DOHH2 (cell line): ENCODE measurements at regions not wholly inside any gene's neighbourhood (a gene's known extent, or its start where the extent isn't known, plus 50 kb on each side); places are given as distances from the start of the nearest gene placed in this dataset.

ENCODE experiments used
- H3F3A ChIP-seq: fragments of 200-600 bp; sonication (generic), shearing (Covaris generic); 2 replicates; pipeline ENCODE4 v1.6.0; 2016; ENCODE audit warnings: antibody characterized with exemption, mild to moderate bottlenecking; ENCODE audit not compliant: control insufficient read depth, insufficient read depth
- H3K27ac ChIP-seq: fragments of 200-600 bp; sonication (generic); 2 replicates; pipeline ENCODE4 v1.5.1; 2014; ENCODE audit warnings: low read depth, mild to moderate bottlenecking, low read length, moderate library complexity
- H3K27me3 ChIP-seq: fragments of 200-600 bp; sonication (generic); 2 replicates; pipeline ENCODE4 v1.6.1; 2014; ENCODE audit warnings: mild to moderate bottlenecking, low read length, mixed read lengths; ENCODE audit not compliant: control insufficient read depth
- H3K36me3 ChIP-seq: fragments of 200-600 bp; sonication (generic); 2 replicates; pipeline ENCODE4 v1.6.1; 2014; ENCODE audit warnings: mild to moderate bottlenecking, low read length, moderate library complexity, mixed read lengths; ENCODE audit not compliant: control insufficient read depth
- H3K4me1 ChIP-seq: fragments of 200-600 bp; sonication (generic); 2 replicates; pipeline ENCODE4 v1.6.1; 2014; ENCODE audit warnings: mild to moderate bottlenecking, low read length, mixed read lengths; ENCODE audit not compliant: control insufficient read depth
- H3K4me2 ChIP-seq: fragments of 200-600 bp; sonication (generic); 2 replicates; pipeline ENCODE4 v1.6.0; 2014; ENCODE audit warnings: mild to moderate bottlenecking, low read length, moderate library complexity
- H3K4me3 ChIP-seq: fragments of 200-600 bp; sonication (generic); 2 replicates; pipeline ENCODE4 v1.5.1; 2014; ENCODE audit warnings: mild to moderate bottlenecking, low read length, mixed read lengths
- H3K79me2 ChIP-seq: fragments of 200-600 bp; sonication (generic); 2 replicates; pipeline ENCODE4 v1.6.1; 2014; ENCODE audit warnings: mild to moderate bottlenecking, low read length, mixed read lengths; ENCODE audit not compliant: control insufficient read depth
- H3K9me2 ChIP-seq: fragments of 200-600 bp; sonication (generic); replicated peaks from 2 replicates; pipeline ENCODE4 v1.6.1; 2014; ENCODE audit warnings: mild to moderate bottlenecking, low read length, mixed read lengths; ENCODE audit not compliant: control insufficient read depth
- H3K9me3 ChIP-seq: fragments of 200-600 bp; sonication (generic); 2 replicates; pipeline ENCODE4 v1.6.1; 2014; ENCODE audit warnings: antibody characterized with exemption, low read length, mixed read lengths; ENCODE audit not compliant: control insufficient read depth, insufficient read depth
- H4K20me1 ChIP-seq: fragments of 200-600 bp; sonication (generic); 2 replicates; pipeline ENCODE4 v1.6.0; 2014; ENCODE audit warnings: low read depth, mild to moderate bottlenecking, antibody characterized with exemption, low read length, moderate library complexity; ENCODE audit not compliant: control insufficient read depth, insufficient read depth
- EZH2phosphoT487 ChIP-seq: fragments of 200-600 bp; sonication (generic); IDR thresholded peaks from 2 replicates; pipeline ENCODE4 v1.6.1; 2017; ENCODE audit warnings: borderline replicate concordance, mild to moderate bottlenecking, antibody characterized with exemption, low read length, moderate library complexity, mixed read lengths
- TF ChIP-seq, protein P1 (sequence below): fragments of 200-600 bp; sonication (generic); IDR thresholded peaks from one replicate; pipeline ENCODE4 v1.5.1; 2014; ENCODE audit warnings: antibody characterized with exemption, mild to moderate bottlenecking, low read depth, low read length; ENCODE audit not compliant: poor library complexity, severe bottlenecking

- TF ChIP-seq, protein P1, sequence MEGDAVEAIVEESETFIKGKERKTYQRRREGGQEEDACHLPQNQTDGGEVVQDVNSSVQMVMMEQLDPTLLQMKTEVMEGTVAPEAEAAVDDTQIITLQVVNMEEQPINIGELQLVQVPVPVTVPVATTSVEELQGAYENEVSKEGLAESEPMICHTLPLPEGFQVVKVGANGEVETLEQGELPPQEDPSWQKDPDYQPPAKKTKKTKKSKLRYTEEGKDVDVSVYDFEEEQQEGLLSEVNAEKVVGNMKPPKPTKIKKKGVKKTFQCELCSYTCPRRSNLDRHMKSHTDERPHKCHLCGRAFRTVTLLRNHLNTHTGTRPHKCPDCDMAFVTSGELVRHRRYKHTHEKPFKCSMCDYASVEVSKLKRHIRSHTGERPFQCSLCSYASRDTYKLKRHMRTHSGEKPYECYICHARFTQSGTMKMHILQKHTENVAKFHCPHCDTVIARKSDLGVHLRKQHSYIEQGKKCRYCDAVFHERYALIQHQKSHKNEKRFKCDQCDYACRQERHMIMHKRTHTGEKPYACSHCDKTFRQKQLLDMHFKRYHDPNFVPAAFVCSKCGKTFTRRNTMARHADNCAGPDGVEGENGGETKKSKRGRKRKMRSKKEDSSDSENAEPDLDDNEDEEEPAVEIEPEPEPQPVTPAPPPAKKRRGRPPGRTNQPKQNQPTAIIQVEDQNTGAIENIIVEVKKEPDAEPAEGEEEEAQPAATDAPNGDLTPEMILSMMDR: no peak
- Histone ChIP-seq H3K27ac (no peak overlapping the region), H3K9me2 (no peaks in the 10 kb centered on the region), H3K4me3 (no peak overlapping the region), H3K27me3 (no peaks in the 10 kb centered on the region), H3K79me2 (no peaks in the 10 kb centered on the region), H4K20me1 (no peaks in the 10 kb centered on the region), H3K4me2 (no peak overlapping the region), H3K9me3 (no peaks in the 10 kb centered on the region), H3F3A (no peaks in the 10 kb centered on the region), H3K36me3 (no peaks in the 10 kb centered on the region), H3K4me1 (no peaks in the 10 kb centered on the region)
These were observed 68.3 kb upstream of the MEIS1 start for GRCh38 chr2:66366619-66367018.

DNA sequence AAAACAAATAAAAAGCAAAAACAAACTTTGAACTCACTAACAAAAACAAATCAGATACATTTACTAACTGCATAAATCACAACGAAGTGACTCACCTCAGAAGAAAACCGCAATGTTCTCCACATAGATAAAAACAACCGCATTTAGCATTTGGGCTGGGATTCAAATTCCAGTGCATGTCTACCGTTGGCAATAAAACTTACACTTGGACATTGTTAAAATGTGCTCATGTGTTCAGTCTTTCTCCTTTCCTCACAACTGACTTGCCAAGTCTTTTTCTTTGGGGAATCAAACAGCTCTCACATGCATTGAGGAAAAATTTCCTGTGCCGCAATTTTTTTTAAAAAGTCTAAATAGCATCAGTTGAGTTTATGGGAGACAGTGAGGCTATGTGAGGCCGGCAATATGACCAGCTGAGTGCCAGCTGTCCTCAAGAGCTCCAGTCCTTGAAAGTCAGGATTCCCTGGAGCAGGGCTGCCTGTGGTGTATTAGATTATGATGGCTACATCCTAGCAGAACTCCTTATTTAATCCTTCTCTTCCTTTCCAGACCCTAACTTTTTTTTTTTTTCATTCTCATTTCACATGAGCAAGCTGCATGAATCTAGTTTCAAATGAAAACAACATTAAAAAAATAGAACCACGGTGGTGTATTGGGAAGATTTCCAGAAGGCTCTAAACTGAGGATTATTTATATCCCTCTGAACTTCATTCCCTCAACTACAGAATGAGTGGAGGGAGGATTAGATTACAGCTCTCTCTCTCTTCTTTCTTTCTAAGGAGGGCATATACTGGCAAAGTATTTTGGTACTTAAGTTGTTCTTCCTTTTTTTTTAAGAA, 70.2 kb upstream of the MEIS1 start:
- Histone ChIP-seq H3K4me2 (no peak overlapping the region), H3K9me3 (no peaks in the 10 kb centered on the region), H3K27me3 (no peaks in the 10 kb centered on the region), H3F3A (no peaks in the 10 kb centered on the region), H3K9me2 (no peaks in the 10 kb centered on the region), H3K36me3 (no peaks in the 10 kb centered on the region), H4K20me1 (no peaks in the 10 kb centered on the region), H3K4me1 (no peaks in the 10 kb centered on the region), H3K4me3 (no peak overlapping the region), H3K27ac (no peak overlapping the region), H3K79me2 (no peaks in the 10 kb centered on the region)
- TF ChIP-seq, protein P1: no peak
- no peak for TF ChIP-seq EZH2phosphoT487

DNA sequence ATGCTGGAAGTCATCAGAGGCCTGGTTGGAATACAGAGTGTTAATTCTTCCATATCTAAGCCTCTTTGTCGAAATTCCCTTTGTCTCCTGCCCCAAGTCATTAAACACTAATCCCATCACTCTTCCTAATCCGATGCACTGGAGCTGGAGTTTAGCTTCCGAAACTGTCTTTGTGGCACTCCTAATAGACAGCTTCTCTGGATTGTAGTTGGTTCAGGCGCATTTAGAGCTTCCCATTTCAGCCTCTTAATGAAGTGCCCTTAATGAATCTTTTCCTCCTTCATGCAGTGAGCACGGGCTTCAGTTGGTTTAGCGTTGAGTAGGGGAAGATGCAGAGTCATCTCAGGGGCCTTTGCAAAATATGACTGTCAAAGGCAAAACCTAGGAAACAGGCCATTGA, 72.2 kb upstream of the MEIS1 start:
- Histone ChIP-seq H3K36me3 (no peaks in the 10 kb centered on the region), H3K4me3 (no peak overlapping the region), H3K9me3 (no peaks in the 10 kb centered on the region), H3K27ac (no peak overlapping the region), H3K4me2 (no peak overlapping the region), H3F3A (no peaks in the 10 kb centered on the region), H3K4me1 (no peaks in the 10 kb centered on the region), H3K9me2 (no peaks in the 10 kb centered on the region), H3K79me2 (no peaks in the 10 kb centered on the region), H4K20me1 (no peaks in the 10 kb centered on the region), H3K27me3 (no peaks in the 10 kb centered on the region)
- TF ChIP-seq, protein P1: no peak
- TF ChIP-seq EZH2phosphoT487: no peak
